Mesenchymal stem cell (in vitro differentiated cells and primary cell): ENCODE measurements at regions not wholly inside any gene's neighbourhood (a gene's known extent, or its start where the extent isn't known, plus 50 kb on each side); places are given as distances from the start of the nearest gene placed in this dataset.

Source experiments
- DNase-seq: peaks from one replicate; pipeline ENCODE4 v3.0.0-alpha.2; 2013
- H2AFZ ChIP-seq: one replicate; pipeline ENCODE4 v1.6.1; 2013; ENCODE audit warnings: low read depth, mild to moderate bottlenecking, control low read depth, inconsistent platforms, low read length, moderate library complexity
- H2AK5ac ChIP-seq: 2 replicates; pipeline ENCODE4 v1.6.1; 2013; ENCODE audit warnings: low read length, moderate library complexity, mild to moderate bottlenecking, inconsistent platforms; ENCODE audit not compliant: severe bottlenecking
- H2BK120ac ChIP-seq: one replicate; pipeline ENCODE4 v1.6.1; 2013; ENCODE audit warnings: low read depth, mild to moderate bottlenecking, inconsistent platforms, low read length, moderate library complexity
- H2BK12ac ChIP-seq, 2 experiments: one replicate each; pipeline ENCODE4 v1.6.1; 2013; ENCODE audit warnings: inconsistent platforms in 2 of 2, low read length in 2 of 2, mild to moderate bottlenecking in 2 of 2, moderate library complexity in 2 of 2, control low read depth in 1 of 2
- H2BK15ac ChIP-seq: one replicate; pipeline ENCODE4 v1.6.1; 2013; ENCODE audit warnings: mild to moderate bottlenecking, low read depth, inconsistent platforms; ENCODE audit not compliant: poor library complexity, severe bottlenecking
- H2BK5ac ChIP-seq: 2 replicates; pipeline ENCODE4 v1.6.1; 2013; ENCODE audit warnings: low read depth, mild to moderate bottlenecking, low read length, control low read depth, inconsistent platforms; ENCODE audit not compliant: poor library complexity, severe bottlenecking
- H3K14ac ChIP-seq, 2 experiments: one replicate each; pipeline ENCODE4 v1.6.1; 2013; ENCODE audit warnings: inconsistent platforms in 2 of 2, low read length in 2 of 2, control low read depth in 1 of 2, mild to moderate bottlenecking in 1 of 2, moderate library complexity in 1 of 2
- H3K18ac ChIP-seq, 2 experiments: one replicate each; pipeline ENCODE4 v1.6.1; 2013; ENCODE audit warnings: inconsistent platforms in 2 of 2, low read length in 2 of 2, control low read depth in 1 of 2, low read depth in 1 of 2, mild to moderate bottlenecking in 1 of 2
- H3K23ac ChIP-seq, 2 experiments: one replicate each; pipeline ENCODE4 v1.6.1; 2013; ENCODE audit warnings: inconsistent platforms in 2 of 2, low read length in 2 of 2, mild to moderate bottlenecking in 2 of 2, moderate library complexity in 2 of 2, control low read depth in 1 of 2
- H3K27ac ChIP-seq: 2 replicates; pipeline ENCODE4 v1.5.1; 2013; ENCODE audit warnings: mild to moderate bottlenecking, moderate library complexity, low read length, control low read depth, inconsistent platforms; ENCODE audit not compliant: poor library complexity, severe bottlenecking
- H3K27me3 ChIP-seq, 2 experiments: 2 replicates each; pipeline versions ENCODE4 v1.6.1 to v1.7.0; 2013; ENCODE audit warnings: low read length in 2 of 2, mild to moderate bottlenecking in 2 of 2, moderate library complexity in 2 of 2, control low read depth in 1 of 2, inconsistent platforms in 1 of 2; ENCODE audit not compliant: control insufficient read depth in 1 of 2, insufficient read depth in 1 of 2
- H3K36me3 ChIP-seq, 2 experiments: 2 replicates each; pipeline versions ENCODE4 v1.6.1 to v1.7.0; 2013; ENCODE audit warnings: low read length in 2 of 2, control low read depth in 1 of 2, inconsistent platforms in 1 of 2, low read depth in 1 of 2, mild to moderate bottlenecking in 1 of 2; ENCODE audit not compliant: insufficient read depth in 2 of 2, control insufficient read depth in 1 of 2
- H3K4ac ChIP-seq, 2 experiments: one replicate each; pipeline ENCODE4 v1.6.1; 2013; ENCODE audit warnings: inconsistent platforms in 2 of 2, low read length in 2 of 2, mild to moderate bottlenecking in 2 of 2, moderate library complexity in 2 of 2, control low read depth in 1 of 2, low read depth in 1 of 2
- H3K4me1 ChIP-seq: 2 replicates; pipeline ENCODE4 v1.6.1; 2013; ENCODE audit warnings: low read depth, low read length, control low read depth; ENCODE audit not compliant: control insufficient read depth, insufficient read depth
- H3K4me2 ChIP-seq: 2 replicates; pipeline ENCODE4 v1.6.1; 2013; ENCODE audit warnings: low read length, mild to moderate bottlenecking, inconsistent platforms; ENCODE audit not compliant: poor library complexity, severe bottlenecking
- H3K4me3 ChIP-seq, 2 experiments: 2 replicates each; pipeline versions ENCODE4 v1.5.1 to v1.7.0; 2013; ENCODE audit warnings: low read length in 2 of 2, mild to moderate bottlenecking in 2 of 2, control low read depth in 1 of 2, low read depth in 1 of 2; ENCODE audit not compliant: insufficient read depth in 1 of 2
- H3K79me1 ChIP-seq: replicated peaks from 2 replicates; pipeline ENCODE4 v1.6.1; 2013; ENCODE audit warnings: mild to moderate bottlenecking, control low read depth, low read length, inconsistent platforms; ENCODE audit not compliant: poor library complexity, severe bottlenecking
- H3K9ac ChIP-seq: 2 replicates; pipeline ENCODE4 v1.7.0; 2013; ENCODE audit warnings: mild to moderate bottlenecking, low read length, moderate library complexity
- H3K9me3 ChIP-seq: 2 replicates; pipeline ENCODE4 v1.7.0; 2013; ENCODE audit warnings: mild to moderate bottlenecking, low read length; ENCODE audit not compliant: control insufficient read depth
- H4K8ac ChIP-seq: one replicate; pipeline ENCODE4 v1.6.1; 2013; ENCODE audit warnings: inconsistent platforms, mild to moderate bottlenecking, low read length, moderate library complexity
- H4K91ac ChIP-seq: one replicate; pipeline ENCODE4 v1.6.1; 2013; ENCODE audit warnings: mild to moderate bottlenecking, low read length, inconsistent platforms
- WGBS: methylation state at CpG from one replicate; pipeline ENCODE4 v1.1.7; 2013; ENCODE audit warnings: mixed read lengths; 5-methylcytosine and 5-hydroxymethylcytosine counted together

- H2AK5ac ChIP-seq, result no peak overlapping the region
- WGBS, result 82% methylated on average over 4 of the region's 5 CpGs
- no peak overlapping the region for H4K8ac ChIP-seq
- no peak overlapping the region for H3K23ac ChIP-seq
- H3K4ac ChIP-seq, result no peak overlapping the region
- H3K9me3 ChIP-seq, result no peaks in the 10 kb centered on the region
- no peak overlapping the region for H2BK120ac ChIP-seq
- no peaks in the 10 kb centered on the region for H3K4me1 ChIP-seq
- H3K4me2 ChIP-seq, result no peak overlapping the region
- H3K27me3 ChIP-seq, result no peaks in the 10 kb centered on the region
- no peak overlapping the region for H4K91ac ChIP-seq
- H3K14ac ChIP-seq, result no peak overlapping the region
- H3K27ac ChIP-seq, result no peak overlapping the region
- H2BK5ac ChIP-seq, result no peak overlapping the region
- DNase-seq, result no peak
- H3K18ac ChIP-seq, result no peak overlapping the region
- H2AFZ ChIP-seq, result no peak overlapping the region
- no peak overlapping the region for H2BK12ac ChIP-seq
- H3K4me3 ChIP-seq, result no peak overlapping the region
- no peak overlapping the region for H2BK15ac ChIP-seq
- no peaks in the 10 kb centered on the region for H3K36me3 ChIP-seq
- no peak overlapping the region for H3K9ac ChIP-seq
- no peaks in the 10 kb centered on the region for H3K79me1 ChIP-seq
These were observed 724.5 kb downstream of the SLITRK6 start for GRCh38 chr13:85074543-85075313.

GRCh38 chr13:85068231-85068630 is 731.0 kb downstream of the SLITRK6 start:
- no peak overlapping the region for H3K4me3 ChIP-seq
- no peak overlapping the region for H2BK5ac ChIP-seq
- H3K4ac ChIP-seq, result no peak overlapping the region
- no peak overlapping the region for H3K23ac ChIP-seq
- no peak overlapping the region for H4K8ac ChIP-seq
- H3K27me3 ChIP-seq, result no peaks in the 10 kb centered on the region
- WGBS, result 100% methylated on average over 2 of the region's 3 CpGs
- H2BK15ac ChIP-seq, result no peak overlapping the region
- no peaks in the 10 kb centered on the region for H3K79me1 ChIP-seq
- H3K36me3 ChIP-seq, result no peaks in the 10 kb centered on the region
- no peak overlapping the region for H3K4me2 ChIP-seq
- H2AK5ac ChIP-seq, result no peak overlapping the region
- H2BK12ac ChIP-seq, result no peak overlapping the region
- H3K4me1 ChIP-seq, result no peaks in the 10 kb centered on the region
- H3K9me3 ChIP-seq, result no peaks in the 10 kb centered on the region
- no peak overlapping the region for H3K14ac ChIP-seq
- no peak overlapping the region for H3K18ac ChIP-seq
- H2AFZ ChIP-seq, result no peak overlapping the region
- H4K91ac ChIP-seq, result no peak overlapping the region
- H3K9ac ChIP-seq, result no peak overlapping the region
- no peak overlapping the region for H2BK120ac ChIP-seq
- no peak for DNase-seq
- H3K27ac ChIP-seq, result no peak overlapping the region

GRCh38 chr13:85040215-85040614 is 759.0 kb downstream of the SLITRK6 start:
- Histone ChIP-seq H3K9ac (no peak overlapping the region), H2AFZ (no peak overlapping the region), H3K4me1 (no peaks in the 10 kb centered on the region), H3K4me2 (no peak overlapping the region), H3K4ac (no peak overlapping the region), H2BK12ac (no peak overlapping the region), H2BK120ac (no peak overlapping the region), H3K23ac (no peak overlapping the region), H3K36me3 (no peaks in the 10 kb centered on the region), H2AK5ac (no peak overlapping the region), H3K14ac (no peak overlapping the region), H3K4me3 (no peak overlapping the region), H3K18ac (no peak overlapping the region), H2BK15ac (no peak overlapping the region), H3K79me1 (no peaks in the 10 kb centered on the region), H4K91ac (no peak overlapping the region), H3K27ac (no peak overlapping the region), H3K27me3 (no peaks in the 10 kb centered on the region), H4K8ac (no peak overlapping the region), H2BK5ac (no peak overlapping the region), H3K9me3 (no peaks in the 10 kb centered on the region)
- no peak for DNase-seq
- WGBS, result no CpG with 5 or more reads among the region's 1 CpG

GRCh38 chr13:85031771-85032170 is 767.4 kb downstream of the SLITRK6 start:
- no peak overlapping the region for H3K4me2 ChIP-seq
- no peaks in the 10 kb centered on the region for H3K36me3 ChIP-seq
- H4K8ac ChIP-seq, result no peak overlapping the region
- H3K79me1 ChIP-seq, result no peaks in the 10 kb centered on the region
- no peak for DNase-seq
- H3K14ac ChIP-seq, result no peak overlapping the region
- peaks cover 14% of the 10 kb centered on the region for H3K9me3 ChIP-seq
- H2BK15ac ChIP-seq, result no peak overlapping the region
- H4K91ac ChIP-seq, result no peak overlapping the region
- H3K4me3 ChIP-seq, result no peak overlapping the region
- no peaks in the 10 kb centered on the region for H3K4me1 ChIP-seq
- H3K18ac ChIP-seq, result no peak overlapping the region
- H2AFZ ChIP-seq, result no peak overlapping the region
- H3K27me3 ChIP-seq, result no peaks in the 10 kb centered on the region
- no peak overlapping the region for H3K23ac ChIP-seq
- H3K9ac ChIP-seq, result no peak overlapping the region
- WGBS, result 56% methylated on average over 1 of the region's 1 CpG
- H2AK5ac ChIP-seq, result no peak overlapping the region
- no peak overlapping the region for H3K27ac ChIP-seq
- H2BK5ac ChIP-seq, result no peak overlapping the region
- H2BK120ac ChIP-seq, result no peak overlapping the region
- no peak overlapping the region for H3K4ac ChIP-seq
- no peak overlapping the region for H2BK12ac ChIP-seq
